ENCODE measurements at regions not wholly inside any gene's neighbourhood (a gene's known extent, or its start where the extent isn't known, plus 50 kb on each side); places are given as distances from the start of the nearest gene placed in this dataset.

- no peaks in the 10 kb centered on the region for H3K4me1 Mint-ChIP-seq
Measured at GRCh38 chr7:82542665-82543064, 99.1 kb upstream of the CACNA2D1 start.

GRCh38 chr7:82539969-82540368, 96.4 kb upstream of the CACNA2D1 start:
- intact Hi-C loops (cut with micrococcal nuclease): no loop called here
- DNase-seq: no peak
- H3K36me3 ChIP-seq (ENCODE audit: insufficient read depth, low read length): no peaks in the 10 kb centered on the region
- ChIA-PET CTCF (ENCODE audit: partially characterized antibody) (no interaction called here), POLR2A (ENCODE audit: partially characterized antibody) (no interaction called here)
- H3K9me3 ChIP-seq (ENCODE audit: control insufficient read depth in 1 of 2, low read length in 2 of 2): no peaks in the 10 kb centered on the region
- Mint-ChIP-seq H3K36me3 (no peaks in the 10 kb centered on the region), H3K9me3 (peaks cover 0 to 4% (median 2%) of the 10 kb centered on the region in 8 donors), H3K4me3 (no peak overlapping the region), H3K27me3 (no peaks in the 10 kb centered on the region), H3K4me1 (no peaks in the 10 kb centered on the region), H3K27ac (no peak overlapping the region)
- H3K27me3 ChIP-seq (ENCODE audit: insufficient read depth, low read length): no peaks in the 10 kb centered on the region
- H3K4me3 ChIP-seq (ENCODE audit: low read length in 2 of 2): no peak overlapping the region
- H3K27ac ChIP-seq (ENCODE audit: low read depth, low read length): no peak overlapping the region
- H3K4me1 ChIP-seq (ENCODE audit: insufficient read depth, low read length): no peaks in the 10 kb centered on the region

More at GRCh38 chr7:82542665-82543064, 99.1 kb upstream of the CACNA2D1 start:
- H3K4me3 Mint-ChIP-seq: no peak overlapping the region
- H3K27ac ChIP-seq (ENCODE audit: low read depth, low read length): no peak overlapping the region
- no peak overlapping the region for H3K4me3 ChIP-seq (ENCODE audit: low read length in 2 of 2)
- intact Hi-C loops (cut with micrococcal nuclease): no loop called here
- H3K27ac Mint-ChIP-seq: peak overlapping the region in 1 of 7 donors; percentile 72
- no peaks in the 10 kb centered on the region for H3K27me3 ChIP-seq (ENCODE audit: insufficient read depth, low read length)
- no peaks in the 10 kb centered on the region for H3K9me3 ChIP-seq (ENCODE audit: control insufficient read depth in 1 of 2, low read length in 2 of 2)
- no peaks in the 10 kb centered on the region for H3K27me3 Mint-ChIP-seq
- peaks cover 0 to 4% (median 1%) of the 10 kb centered on the region in 8 donors for H3K9me3 Mint-ChIP-seq
- ChIA-PET CTCF (ENCODE audit: partially characterized antibody) (no interaction called here), POLR2A (ENCODE audit: partially characterized antibody) (no interaction called here)
- DNase-seq: no peak
- no peaks in the 10 kb centered on the region for H3K36me3 ChIP-seq (ENCODE audit: insufficient read depth, low read length)
- H3K36me3 Mint-ChIP-seq: no peaks in the 10 kb centered on the region
- no peaks in the 10 kb centered on the region for H3K4me1 ChIP-seq (ENCODE audit: insufficient read depth, low read length)

GRCh38 chr7:82534684-82535083, 91.1 kb upstream of the CACNA2D1 start:
- CTCF ChIA-PET (ENCODE audit: partially characterized antibody): no interaction called here
- no peaks in the 10 kb centered on the region for H3K4me1 Mint-ChIP-seq
- POLR2A ChIA-PET (ENCODE audit: partially characterized antibody): no interaction called here
- Histone ChIP-seq H3K27ac (ENCODE audit: low read depth, low read length) (no peak overlapping the region), H3K36me3 (ENCODE audit: insufficient read depth, low read length) (no peaks in the 10 kb centered on the region), H3K4me3 (ENCODE audit: low read length in 2 of 2) (no peak overlapping the region), H3K4me1 (ENCODE audit: insufficient read depth, low read length) (no peaks in the 10 kb centered on the region), H3K9me3 (ENCODE audit: control insufficient read depth in 1 of 2, low read length in 2 of 2) (no peaks in the 10 kb centered on the region), H3K27me3 (ENCODE audit: insufficient read depth, low read length) (no peaks in the 10 kb centered on the region)
- no peaks in the 10 kb centered on the region for H3K36me3 Mint-ChIP-seq
- no peaks in the 10 kb centered on the region for H3K27me3 Mint-ChIP-seq
- H3K4me3 Mint-ChIP-seq: no peak overlapping the region
- no peak overlapping the region for H3K27ac Mint-ChIP-seq
- H3K9me3 Mint-ChIP-seq: peaks cover 0 to 4% (median under 1%) of the 10 kb centered on the region in 8 donors
- DNase-seq: no peak
- intact Hi-C loops (cut with micrococcal nuclease): no loop called here

- Mint-ChIP-seq H3K27ac (no peak overlapping the region), H3K9me3 (peaks cover 0 to 5% (median 2%) of the 10 kb centered on the region in 8 donors), H3K4me3 (no peak overlapping the region), H3K36me3 (no peaks in the 10 kb centered on the region), H3K27me3 (no peaks in the 10 kb centered on the region), H3K4me1 (no peaks in the 10 kb centered on the region)
- Histone ChIP-seq H3K27ac (ENCODE audit: low read depth, low read length) (no peak overlapping the region), H3K4me1 (ENCODE audit: insufficient read depth, low read length) (no peaks in the 10 kb centered on the region), H3K4me3 (ENCODE audit: low read length in 2 of 2) (no peak overlapping the region), H3K27me3 (ENCODE audit: insufficient read depth, low read length) (no peaks in the 10 kb centered on the region), H3K36me3 (ENCODE audit: insufficient read depth, low read length) (no peaks in the 10 kb centered on the region), H3K9me3 (ENCODE audit: control insufficient read depth in 1 of 2, low read length in 2 of 2) (no peaks in the 10 kb centered on the region)
- POLR2A ChIA-PET (ENCODE audit: partially characterized antibody): no interaction called here
- intact Hi-C loops (cut with micrococcal nuclease): no loop called here
- CTCF ChIA-PET (ENCODE audit: partially characterized antibody): no interaction called here
- no peak for DNase-seq
Measured at GRCh38 chr7:82530361-82530760, 86.8 kb upstream of the CACNA2D1 start.

- no peaks in the 10 kb centered on the region for H3K36me3 ChIP-seq (ENCODE audit: insufficient read depth, low read length)
- H3K4me3 ChIP-seq (ENCODE audit: low read length in 2 of 2): no peak overlapping the region
- H3K4me1 ChIP-seq (ENCODE audit: insufficient read depth, low read length): no peaks in the 10 kb centered on the region
- no peaks in the 10 kb centered on the region for H3K27me3 ChIP-seq (ENCODE audit: insufficient read depth, low read length)
- intact Hi-C loops (cut with micrococcal nuclease): no loop called here
- H3K4me1 Mint-ChIP-seq: no peaks in the 10 kb centered on the region
- no peak for DNase-seq
- H3K4me3 Mint-ChIP-seq: no peak overlapping the region
- H3K9me3 Mint-ChIP-seq: peaks cover 0 to 5% (median 2%) of the 10 kb centered on the region in 8 donors
- H3K36me3 Mint-ChIP-seq: no peaks in the 10 kb centered on the region
- no peak overlapping the region for H3K27ac ChIP-seq (ENCODE audit: low read depth, low read length)
- no peaks in the 10 kb centered on the region for H3K27me3 Mint-ChIP-seq
- H3K9me3 ChIP-seq (ENCODE audit: control insufficient read depth in 1 of 2, low read length in 2 of 2): no peaks in the 10 kb centered on the region
- ChIA-PET CTCF (ENCODE audit: partially characterized antibody) (no interaction called here), POLR2A (ENCODE audit: partially characterized antibody) (no interaction called here)
- no peak overlapping the region for H3K27ac Mint-ChIP-seq
Measured at GRCh38 chr7:82528577-82529310, 85.2 kb upstream of the CACNA2D1 start.

GRCh38 chr7:82527851-82528250, 84.3 kb upstream of the CACNA2D1 start:
- CTCF ChIA-PET (ENCODE audit: partially characterized antibody): no interaction called here
- Histone ChIP-seq H3K9me3 (ENCODE audit: control insufficient read depth in 1 of 2, low read length in 2 of 2) (no peaks in the 10 kb centered on the region), H3K27me3 (ENCODE audit: insufficient read depth, low read length) (no peaks in the 10 kb centered on the region), H3K4me3 (ENCODE audit: low read length in 2 of 2) (no peak overlapping the region), H3K27ac (ENCODE audit: low read depth, low read length) (no peak overlapping the region), H3K36me3 (ENCODE audit: insufficient read depth, low read length) (no peaks in the 10 kb centered on the region), H3K4me1 (ENCODE audit: insufficient read depth, low read length) (no peaks in the 10 kb centered on the region)
- Mint-ChIP-seq H3K4me3 (no peak overlapping the region), H3K36me3 (no peaks in the 10 kb centered on the region), H3K4me1 (no peaks in the 10 kb centered on the region), H3K27me3 (no peaks in the 10 kb centered on the region), H3K9me3 (peaks cover 0 to 8% (median 2%) of the 10 kb centered on the region in 8 donors), H3K27ac (no peak overlapping the region)
- POLR2A ChIA-PET (ENCODE audit: partially characterized antibody): no interaction called here
- intact Hi-C loops (cut with micrococcal nuclease): no loop called here
- DNase-seq: no peak

- peaks cover 0 to 8% (median 2%) of the 10 kb centered on the region in 8 donors for H3K9me3 Mint-ChIP-seq
- Histone ChIP-seq H3K4me3 (ENCODE audit: low read length in 2 of 2) (no peak overlapping the region), H3K27me3 (ENCODE audit: insufficient read depth, low read length) (no peaks in the 10 kb centered on the region), H3K4me1 (ENCODE audit: insufficient read depth, low read length) (no peaks in the 10 kb centered on the region), H3K9me3 (ENCODE audit: control insufficient read depth in 1 of 2, low read length in 2 of 2) (no peaks in the 10 kb centered on the region), H3K36me3 (ENCODE audit: insufficient read depth, low read length) (no peaks in the 10 kb centered on the region), H3K27ac (ENCODE audit: low read depth, low read length) (no peak overlapping the region)
- no peak overlapping the region for H3K27ac Mint-ChIP-seq
- no peaks in the 10 kb centered on the region for H3K36me3 Mint-ChIP-seq
- ChIA-PET CTCF (ENCODE audit: partially characterized antibody) (no interaction called here), POLR2A (ENCODE audit: partially characterized antibody) (no interaction called here)
- no peaks in the 10 kb centered on the region for H3K4me1 Mint-ChIP-seq
- H3K4me3 Mint-ChIP-seq: no peak overlapping the region
- no peak for DNase-seq
- intact Hi-C loops (cut with micrococcal nuclease): no loop called here
- peaks cover 0 to 1% of the 10 kb centered on the region in 2 donors for H3K27me3 Mint-ChIP-seq
Measured at GRCh38 chr7:82521906-82522445, 78.4 kb upstream of the CACNA2D1 start.
